AG08396 (cell line): ENCODE measurements at regions not wholly inside any gene's neighbourhood (a gene's known extent, or its start where the extent isn't known, plus 50 kb on each side); places are given as distances from the start of the nearest gene placed in this dataset.
"Not testable (repeated sequence)": the region's sequence is repeated elsewhere in the genome, so short reads cannot be mapped to it uniquely, and the experiment has no call there.

Experiments used
- DNase-seq: peaks from one replicate; pipeline ENCODE4 v3.0.0; 2012; ENCODE audit warnings: low spot score, mixed read lengths

GRCh38 chr2:58720033-58720769, 479.1 kb upstream of the FANCL start:
- DNase-seq: no peak

GRCh38 chr2:58715344-58715743, 474.2 kb upstream of the FANCL start:
- no peak for DNase-seq

- no peak for DNase-seq
These were observed 473.1 kb upstream of the FANCL start for GRCh38 chr2:58714238-58714637.

GRCh38 chr2:58710795-58711279, 469.7 kb upstream of the FANCL start:
- no peak for DNase-seq

GRCh38 chr2:58709687-58710354, 468.7 kb upstream of the FANCL start:
- DNase-seq: no peak

GRCh38 chr2:58709274-58709673, 468.1 kb upstream of the FANCL start:
- DNase-seq: no peak

- DNase-seq: no peak
These were observed 467.4 kb upstream of the FANCL start for GRCh38 chr2:58708565-58708964.

GRCh38 chr2:58702302-58702885, 461.3 kb upstream of the FANCL start:
- DNase-seq: no peak

GRCh38 chr2:58701688-58702301, 460.7 kb upstream of the FANCL start:
- DNase-seq: no peak

- no peak for DNase-seq
These were observed 459.5 kb upstream of the FANCL start for GRCh38 chr2:58700591-58700990.

- DNase-seq: no peak
These were observed 458.3 kb upstream of the FANCL start for GRCh38 chr2:58699411-58699810.

GRCh38 chr2:58698620-58699019, 457.5 kb upstream of the FANCL start:
- no peak for DNase-seq

- DNase-seq: not testable (repeated sequence)
These were observed 453.0 kb upstream of the FANCL start for GRCh38 chr2:58694114-58694513.

GRCh38 chr2:58691041-58691440, 449.9 kb upstream of the FANCL start:
- not testable (repeated sequence) for DNase-seq

GRCh38 chr2:58688813-58689212, 447.7 kb upstream of the FANCL start:
- no peak for DNase-seq

- DNase-seq: no peak
These were observed 445.7 kb upstream of the FANCL start for GRCh38 chr2:58686776-58687175.

- no peak for DNase-seq
These were observed 439.7 kb upstream of the FANCL start for GRCh38 chr2:58680755-58681310.

GRCh38 chr2:58677748-58678147, 436.6 kb upstream of the FANCL start:
- no peak for DNase-seq

- no peak for DNase-seq
These were observed 430.6 kb upstream of the FANCL start for GRCh38 chr2:58671675-58672074.

- no peak for DNase-seq
These were observed 428.9 kb upstream of the FANCL start for GRCh38 chr2:58669998-58670397.

- DNase-seq: no peak
These were observed 426.1 kb upstream of the FANCL start for GRCh38 chr2:58667137-58667774.
